DOHH2 (cell line): ENCODE measurements at regions not wholly inside any gene's neighbourhood (a gene's known extent, or its start where the extent isn't known, plus 50 kb on each side); places are given as distances from the start of the nearest gene placed in this dataset.

Experiments
- CTCF ChIP-seq: fragments of 200-600 bp; sonication (generic); IDR thresholded peaks from one replicate; pipeline ENCODE4 v1.5.1; 2014; ENCODE audit warnings: antibody characterized with exemption, mild to moderate bottlenecking, low read depth, low read length; ENCODE audit not compliant: poor library complexity, severe bottlenecking
- EZH2phosphoT487 ChIP-seq: fragments of 200-600 bp; sonication (generic); IDR thresholded peaks from 2 replicates; pipeline ENCODE4 v1.6.1; 2017; ENCODE audit warnings: borderline replicate concordance, mild to moderate bottlenecking, antibody characterized with exemption, low read length, moderate library complexity, mixed read lengths

GRCh38 chr2:103213028-103213542 is 451.3 kb downstream of the TMEM182 start:
- TF ChIP-seq EZH2phosphoT487: no peak
- TF ChIP-seq CTCF: no peak
